ENCODE measurements at regions not wholly inside any gene's neighbourhood (a gene's known extent, or its start where the extent isn't known, plus 50 kb on each side); places are given as distances from the start of the nearest gene placed in this dataset.
A peak's percentile ranks its signal among the peaks of the same experiment; 100 is the strongest.

GRCh38 chr3:178485756-178486155, 50.5 kb upstream of the KCNMB2 start:
- peak; percentile 18 for DNase-seq

Measured in hindlimb muscle (tissue), 1 donor.